Lower lobe of right lung (tissue), 2 donors: ENCODE measurements at regions not wholly inside any gene's neighbourhood (a gene's known extent, or its start where the extent isn't known, plus 50 kb on each side); places are given as distances from the start of the nearest gene placed in this dataset.

ENCODE experiments used
- ATAC-seq, 2 donors: fragments of 200-7000 bp; cut with Tn5 transposase; one replicate each; pipeline ENCODE4 v1.9.1; 2020 to 2022; ENCODE audit warnings: mild to moderate bottlenecking in 2 of 2, moderate library complexity in 2 of 2
- DNase-seq: peaks from one replicate; pipeline ENCODE4 v3.0.0-alpha.2; 2020
- H3K27ac ChIP-seq: fragments of 200-600 bp; one replicate; pipeline ENCODE4 v1.8.0; 2022
- H3K27me3 ChIP-seq: fragments of 200-600 bp; one replicate; pipeline ENCODE4 v1.8.0; 2022; ENCODE audit warnings: low read depth
- H3K36me3 ChIP-seq: fragments of 200-600 bp; one replicate; pipeline ENCODE4 v1.8.0; 2022; ENCODE audit warnings: mild to moderate bottlenecking
- H3K4me1 ChIP-seq: fragments of 200-600 bp; one replicate; pipeline ENCODE4 v1.8.0; 2022
- H3K4me3 ChIP-seq: fragments of 200-600 bp; one replicate; pipeline ENCODE4 v1.8.0; 2022; ENCODE audit warnings: mild to moderate bottlenecking
- H3K9me3 ChIP-seq: fragments of 200-600 bp; one replicate; pipeline ENCODE4 v1.8.0; 2022
- intact Hi-C: fragments of 100-400 bp; cut with DNase I; formaldehyde crosslinking; loops from one replicate; pipeline ENCODE4 v1.11.0; 2022
- TF ChIP-seq, protein P1 (sequence below): fragments of 200-600 bp; IDR thresholded peaks from one replicate; pipeline ENCODE4 v1.8.0; 2022; ENCODE audit warnings: antibody characterized with exemption, mild to moderate bottlenecking
- donor health status: DM: no; HTN: yes; CAD: no; lungs with severe emphysema.

DNA sequence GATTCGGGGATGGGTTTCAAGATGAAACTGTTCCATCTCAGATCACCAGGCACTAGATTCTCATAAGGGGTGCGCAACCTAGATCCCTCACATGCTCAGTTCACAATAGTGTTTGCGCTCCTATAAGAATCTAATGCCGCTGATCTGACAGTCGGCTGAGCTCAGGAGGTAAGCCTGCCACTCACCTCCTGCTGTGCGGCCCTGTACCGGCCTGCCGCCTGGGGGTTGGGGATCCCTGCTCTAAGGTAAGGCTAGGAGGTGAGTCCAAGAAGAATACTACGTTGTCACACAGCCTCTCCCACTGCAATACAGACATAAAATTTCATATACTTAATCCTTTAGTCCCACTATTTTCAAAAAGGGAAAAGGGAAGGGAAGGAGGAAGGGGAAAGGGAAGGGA is 213.4 kb upstream of the HCCS start:
- intact Hi-C loops, result no loop called here
- H3K27ac ChIP-seq, result no peak overlapping the region
- TF ChIP-seq, protein P1, sequence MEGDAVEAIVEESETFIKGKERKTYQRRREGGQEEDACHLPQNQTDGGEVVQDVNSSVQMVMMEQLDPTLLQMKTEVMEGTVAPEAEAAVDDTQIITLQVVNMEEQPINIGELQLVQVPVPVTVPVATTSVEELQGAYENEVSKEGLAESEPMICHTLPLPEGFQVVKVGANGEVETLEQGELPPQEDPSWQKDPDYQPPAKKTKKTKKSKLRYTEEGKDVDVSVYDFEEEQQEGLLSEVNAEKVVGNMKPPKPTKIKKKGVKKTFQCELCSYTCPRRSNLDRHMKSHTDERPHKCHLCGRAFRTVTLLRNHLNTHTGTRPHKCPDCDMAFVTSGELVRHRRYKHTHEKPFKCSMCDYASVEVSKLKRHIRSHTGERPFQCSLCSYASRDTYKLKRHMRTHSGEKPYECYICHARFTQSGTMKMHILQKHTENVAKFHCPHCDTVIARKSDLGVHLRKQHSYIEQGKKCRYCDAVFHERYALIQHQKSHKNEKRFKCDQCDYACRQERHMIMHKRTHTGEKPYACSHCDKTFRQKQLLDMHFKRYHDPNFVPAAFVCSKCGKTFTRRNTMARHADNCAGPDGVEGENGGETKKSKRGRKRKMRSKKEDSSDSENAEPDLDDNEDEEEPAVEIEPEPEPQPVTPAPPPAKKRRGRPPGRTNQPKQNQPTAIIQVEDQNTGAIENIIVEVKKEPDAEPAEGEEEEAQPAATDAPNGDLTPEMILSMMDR, result no peak
- DNase-seq, result no peak
- no peak overlapping the region for H3K4me3 ChIP-seq
- no peak for ATAC-seq
- H3K9me3 ChIP-seq, result no peaks in the 10 kb centered on the region
- H3K4me1 ChIP-seq, result no peaks in the 10 kb centered on the region
- H3K27me3 ChIP-seq, result no peaks in the 10 kb centered on the region
- no peaks in the 10 kb centered on the region for H3K36me3 ChIP-seq

DNA sequence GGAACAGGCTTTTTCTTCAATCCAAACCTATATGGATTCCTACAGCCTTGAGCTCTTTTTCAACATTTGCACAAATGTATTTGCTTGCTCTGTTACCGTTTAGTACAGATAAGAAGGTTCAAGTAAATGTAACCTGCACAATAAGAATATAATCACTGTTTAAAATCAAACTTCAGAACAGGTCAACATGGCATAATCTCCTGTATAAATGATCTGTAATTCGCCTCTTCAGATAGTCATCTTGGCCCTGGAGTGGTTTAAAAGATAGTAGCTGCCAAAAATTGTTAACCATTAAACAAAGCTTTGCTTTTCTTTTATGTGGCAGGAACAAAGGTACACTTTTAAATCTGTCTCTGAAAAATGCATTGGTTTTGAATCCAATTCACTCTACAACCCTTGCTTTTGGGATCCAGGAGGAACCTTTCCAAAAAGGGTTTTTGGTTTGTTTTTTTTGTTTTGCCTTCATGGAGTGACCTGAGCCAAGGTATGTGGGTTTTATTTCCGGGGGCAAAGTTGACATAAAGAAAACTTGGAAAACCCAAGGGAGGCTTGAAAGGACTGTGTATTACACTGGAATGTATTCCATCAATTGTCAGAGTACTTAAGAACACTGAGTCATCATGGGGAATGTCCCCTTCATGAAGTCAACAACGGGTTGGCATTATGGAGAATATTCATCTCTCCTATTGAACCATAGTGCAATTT is 210.4 kb upstream of the HCCS start:
- no peaks in the 10 kb centered on the region for H3K9me3 ChIP-seq
- DNase-seq (no peak), ATAC-seq (peak in 1 of 2 donors; percentile 85)
- H3K36me3 ChIP-seq, result no peaks in the 10 kb centered on the region
- H3K4me1 ChIP-seq, result no peaks in the 10 kb centered on the region
- TF ChIP-seq, protein P1, result no peak
- no peak overlapping the region for H3K4me3 ChIP-seq
- H3K27me3 ChIP-seq, result no peaks in the 10 kb centered on the region
- intact Hi-C loops, result no loop called here
- no peak overlapping the region for H3K27ac ChIP-seq

DNA sequence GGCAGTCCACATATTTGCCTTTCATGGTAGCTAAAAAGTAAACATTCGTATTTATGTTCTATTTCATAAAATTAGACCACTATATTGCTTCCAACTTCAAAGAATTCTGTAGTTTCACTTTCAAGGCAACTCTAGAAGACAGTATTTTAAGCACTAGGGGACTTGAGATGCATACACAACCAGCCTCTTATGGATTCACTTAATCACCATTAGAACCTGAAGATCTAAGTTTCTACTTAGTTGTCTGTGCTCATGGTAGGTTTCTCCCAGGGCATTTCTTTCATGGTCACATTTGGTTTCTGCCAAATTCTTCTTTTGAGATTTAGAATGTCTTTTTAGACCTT is 209.9 kb upstream of the HCCS start:
- TF ChIP-seq, protein P1, result no peak

DNA sequence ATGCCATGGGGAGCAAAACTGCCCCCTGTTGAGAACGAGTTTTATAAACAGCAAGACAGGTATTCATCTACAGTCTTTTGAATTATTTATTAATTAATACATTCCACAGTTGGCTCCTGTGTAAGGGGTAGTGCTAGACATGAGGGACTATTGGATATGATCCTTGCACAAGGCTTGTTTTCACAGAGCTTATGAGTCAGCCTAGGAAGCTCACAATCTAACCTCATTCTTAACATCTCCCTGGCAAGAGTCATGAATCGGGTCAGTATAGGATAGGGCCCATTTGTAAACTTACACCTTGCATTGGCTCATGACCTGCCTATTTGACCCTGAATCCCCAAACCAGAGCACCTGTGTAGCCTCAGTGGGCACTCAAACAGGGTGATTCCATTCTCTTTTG is 209.1 kb upstream of the HCCS start:
- intact Hi-C loops, result no loop called here
- H3K36me3 ChIP-seq, result no peaks in the 10 kb centered on the region
- H3K27ac ChIP-seq, result no peak overlapping the region
- H3K4me3 ChIP-seq, result no peak overlapping the region
- H3K27me3 ChIP-seq, result no peaks in the 10 kb centered on the region
- TF ChIP-seq, protein P1, result no peak
- no peak for ATAC-seq
- no peak for DNase-seq
- no peaks in the 10 kb centered on the region for H3K9me3 ChIP-seq
- no peaks in the 10 kb centered on the region for H3K4me1 ChIP-seq

More for the DNA sequence above, 209.9 kb upstream of the HCCS start:
- H3K27me3 ChIP-seq, result no peaks in the 10 kb centered on the region
- no peak for ATAC-seq
- no peaks in the 10 kb centered on the region for H3K4me1 ChIP-seq
- no peak overlapping the region for H3K4me3 ChIP-seq
- H3K9me3 ChIP-seq, result no peaks in the 10 kb centered on the region
- intact Hi-C loops, result no loop called here
- DNase-seq, result no peak
- H3K36me3 ChIP-seq, result no peaks in the 10 kb centered on the region
- H3K27ac ChIP-seq, result no peak overlapping the region

DNA sequence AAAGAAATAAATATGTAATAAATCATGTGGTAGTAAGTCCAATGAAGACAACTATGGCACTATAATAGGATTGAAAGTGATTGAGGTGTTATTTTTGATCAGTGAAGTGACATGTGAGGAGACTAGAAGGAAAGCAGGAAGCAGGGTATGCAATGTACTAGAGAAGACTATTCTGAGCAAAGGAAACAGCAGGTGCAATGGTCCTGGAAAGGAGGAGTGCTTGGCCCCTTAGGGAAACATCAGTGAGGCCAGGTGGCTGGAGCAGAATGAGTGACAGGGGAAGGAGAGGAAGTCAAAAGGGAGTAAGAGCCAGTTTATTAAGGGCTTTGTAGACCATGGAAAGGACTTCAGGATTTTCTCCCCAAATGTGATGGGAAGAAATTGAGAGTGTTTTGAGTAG is 207.6 kb upstream of the HCCS start:
- H3K27ac ChIP-seq, result no peak overlapping the region
- TF ChIP-seq, protein P1, result no peak
- intact Hi-C loops, result no loop called here
- H3K4me3 ChIP-seq, result no peak overlapping the region
- DNase-seq (no peak), ATAC-seq (no peak)
- no peaks in the 10 kb centered on the region for H3K27me3 ChIP-seq
- no peaks in the 10 kb centered on the region for H3K9me3 ChIP-seq
- H3K36me3 ChIP-seq, result no peaks in the 10 kb centered on the region
- no peaks in the 10 kb centered on the region for H3K4me1 ChIP-seq
